ENCODE measurements at regions not wholly inside any gene's neighbourhood (a gene's known extent, or its start where the extent isn't known, plus 50 kb on each side); places are given as distances from the start of the nearest gene placed in this dataset.
"Not testable (repeated sequence)": the region's sequence is repeated elsewhere in the genome, so short reads cannot be mapped to it uniquely, and the experiment has no call there.

DNA sequence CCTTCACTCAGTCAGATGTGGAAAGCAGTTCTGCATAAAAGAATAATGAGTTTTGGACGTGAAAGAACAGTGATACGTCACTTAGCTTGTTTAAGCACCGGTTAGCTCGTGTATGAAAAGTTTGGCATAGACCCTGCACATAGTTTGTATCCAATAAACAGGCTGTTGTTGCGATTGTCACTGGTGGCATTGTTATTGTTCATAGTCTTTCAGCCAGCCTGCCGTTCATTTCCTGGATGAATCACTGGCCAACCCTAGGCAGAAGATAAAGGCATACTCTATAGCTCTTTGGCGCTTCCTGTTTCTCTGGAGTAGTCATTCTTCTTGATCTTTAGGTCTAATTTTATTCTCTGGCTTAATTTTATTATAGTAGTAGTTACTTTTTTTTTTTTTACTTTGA lies 57.8 kb upstream of the ANKRD30A start:
- no peaks in the 10 kb centered on the region for H3K4me1 ChIP-seq (ENCODE audit: insufficient read depth, poor library complexity, severe bottlenecking)
- no peak overlapping the region for H3K27ac ChIP-seq (ENCODE audit: poor library complexity, severe bottlenecking)
- H3K36me3 ChIP-seq (ENCODE audit: low read depth), result no peaks in the 10 kb centered on the region
- TF ChIP-seq, protein P1, sequence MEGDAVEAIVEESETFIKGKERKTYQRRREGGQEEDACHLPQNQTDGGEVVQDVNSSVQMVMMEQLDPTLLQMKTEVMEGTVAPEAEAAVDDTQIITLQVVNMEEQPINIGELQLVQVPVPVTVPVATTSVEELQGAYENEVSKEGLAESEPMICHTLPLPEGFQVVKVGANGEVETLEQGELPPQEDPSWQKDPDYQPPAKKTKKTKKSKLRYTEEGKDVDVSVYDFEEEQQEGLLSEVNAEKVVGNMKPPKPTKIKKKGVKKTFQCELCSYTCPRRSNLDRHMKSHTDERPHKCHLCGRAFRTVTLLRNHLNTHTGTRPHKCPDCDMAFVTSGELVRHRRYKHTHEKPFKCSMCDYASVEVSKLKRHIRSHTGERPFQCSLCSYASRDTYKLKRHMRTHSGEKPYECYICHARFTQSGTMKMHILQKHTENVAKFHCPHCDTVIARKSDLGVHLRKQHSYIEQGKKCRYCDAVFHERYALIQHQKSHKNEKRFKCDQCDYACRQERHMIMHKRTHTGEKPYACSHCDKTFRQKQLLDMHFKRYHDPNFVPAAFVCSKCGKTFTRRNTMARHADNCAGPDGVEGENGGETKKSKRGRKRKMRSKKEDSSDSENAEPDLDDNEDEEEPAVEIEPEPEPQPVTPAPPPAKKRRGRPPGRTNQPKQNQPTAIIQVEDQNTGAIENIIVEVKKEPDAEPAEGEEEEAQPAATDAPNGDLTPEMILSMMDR (IDR thresholded peaks at IDR 0.05; ENCODE audit: poor library complexity, severe bottlenecking), result no peak
- H3K4me3 ChIP-seq (ENCODE audit: severe bottlenecking), result no peak overlapping the region
- no peak for ATAC-seq (ENCODE audit: low read depth)
- no peaks in the 10 kb centered on the region for H3K9me3 ChIP-seq (ENCODE audit: severe bottlenecking)
- DNase-seq (ENCODE audit: low spot score), result no peak
- H3K27me3 ChIP-seq (ENCODE audit: insufficient read depth, poor library complexity, severe bottlenecking), result no peaks in the 10 kb centered on the region

DNA sequence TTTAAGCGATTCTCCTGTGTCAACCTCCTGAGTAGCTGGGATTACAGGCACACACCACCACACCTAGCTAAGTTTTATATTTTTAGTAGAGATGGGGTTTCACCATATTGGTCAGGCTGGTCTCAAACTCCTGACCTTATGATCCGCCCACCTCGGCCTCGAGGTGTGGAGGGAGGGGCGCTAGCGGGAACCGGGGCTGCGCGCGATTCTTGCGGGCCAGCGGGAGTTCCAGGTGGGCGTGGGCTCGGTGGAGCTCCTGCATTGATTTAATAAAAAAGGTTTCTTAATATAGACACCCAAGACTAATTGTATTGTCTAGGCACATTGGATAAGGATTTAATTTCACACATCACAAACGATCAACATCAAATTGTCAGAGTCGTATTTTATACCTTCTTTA lies 63.1 kb upstream of the ANKRD30A start:
- not testable (repeated sequence) for H3K27me3 ChIP-seq (ENCODE audit: insufficient read depth, poor library complexity, severe bottlenecking); H3K4me3 ChIP-seq (ENCODE audit: severe bottlenecking); H3K4me1 ChIP-seq (ENCODE audit: insufficient read depth, poor library complexity, severe bottlenecking); H3K9me3 ChIP-seq (ENCODE audit: severe bottlenecking); DNase-seq (ENCODE audit: low spot score); H3K27ac ChIP-seq (ENCODE audit: poor library complexity, severe bottlenecking); H3K36me3 ChIP-seq (ENCODE audit: low read depth); ATAC-seq (ENCODE audit: low read depth)

DNA sequence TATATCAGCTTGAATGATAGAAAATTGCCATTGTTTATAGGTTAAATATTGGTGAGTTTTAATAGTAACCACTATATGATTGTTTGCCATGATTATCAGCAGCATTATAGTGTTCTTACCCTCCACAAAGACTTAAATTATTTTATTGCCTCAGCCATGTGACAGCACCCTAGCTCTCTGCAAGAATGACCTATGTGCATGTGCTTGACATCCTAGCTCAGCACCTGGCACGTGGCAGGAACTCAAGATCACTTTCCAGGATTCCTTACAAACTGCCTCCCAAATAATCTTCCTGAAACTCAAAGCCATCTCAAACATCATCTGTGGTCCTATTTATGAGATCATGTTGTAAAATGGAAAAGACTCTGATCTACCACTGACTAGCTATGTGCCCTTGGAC lies 68.1 kb upstream of the ANKRD30A start:
- Histone ChIP-seq H3K36me3 (ENCODE audit: low read depth) (no peaks in the 10 kb centered on the region), H3K9me3 (ENCODE audit: severe bottlenecking) (no peaks in the 10 kb centered on the region), H3K27me3 (ENCODE audit: insufficient read depth, poor library complexity, severe bottlenecking) (no peaks in the 10 kb centered on the region), H3K4me1 (ENCODE audit: insufficient read depth, poor library complexity, severe bottlenecking) (no peaks in the 10 kb centered on the region), H3K4me3 (ENCODE audit: severe bottlenecking) (no peak overlapping the region), H3K27ac (ENCODE audit: poor library complexity, severe bottlenecking) (no peak overlapping the region)
- TF ChIP-seq, protein P1 (IDR thresholded peaks at IDR 0.05; ENCODE audit: poor library complexity, severe bottlenecking), result no peak
- DNase-seq (ENCODE audit: low spot score) (no peak), ATAC-seq (ENCODE audit: low read depth) (no peak)

DNA sequence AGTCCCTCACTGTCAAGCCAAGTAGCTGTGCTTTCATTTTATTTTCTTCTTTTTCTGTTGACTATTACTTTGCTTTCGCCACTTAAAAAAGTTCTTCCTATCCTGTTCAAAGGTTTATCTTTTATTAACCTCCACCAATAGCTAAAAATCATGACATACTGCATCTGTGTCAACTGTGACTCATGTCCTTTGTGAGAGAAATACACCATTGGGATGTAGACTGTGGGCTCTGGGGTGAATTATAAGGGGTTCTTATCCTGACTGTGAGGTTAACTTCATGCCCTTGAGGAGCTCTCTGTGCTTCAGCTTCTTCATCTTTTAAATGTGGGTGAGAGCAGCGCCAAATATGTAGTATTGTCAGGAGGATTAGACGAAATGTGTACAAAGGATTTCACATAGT lies 71.9 kb upstream of the ANKRD30A start:
- no peaks in the 10 kb centered on the region for H3K27me3 ChIP-seq (ENCODE audit: insufficient read depth, poor library complexity, severe bottlenecking)
- TF ChIP-seq, protein P1 (IDR thresholded peaks at IDR 0.05; ENCODE audit: poor library complexity, severe bottlenecking), result no peak
- no peak overlapping the region for H3K27ac ChIP-seq (ENCODE audit: poor library complexity, severe bottlenecking)
- H3K9me3 ChIP-seq (ENCODE audit: severe bottlenecking), result no peaks in the 10 kb centered on the region
- ATAC-seq (ENCODE audit: low read depth), result no peak
- no peaks in the 10 kb centered on the region for H3K4me1 ChIP-seq (ENCODE audit: insufficient read depth, poor library complexity, severe bottlenecking)
- H3K36me3 ChIP-seq (ENCODE audit: low read depth), result no peaks in the 10 kb centered on the region
- no peak overlapping the region for H3K4me3 ChIP-seq (ENCODE audit: severe bottlenecking)
- DNase-seq (ENCODE audit: low spot score), result no peak

DNA sequence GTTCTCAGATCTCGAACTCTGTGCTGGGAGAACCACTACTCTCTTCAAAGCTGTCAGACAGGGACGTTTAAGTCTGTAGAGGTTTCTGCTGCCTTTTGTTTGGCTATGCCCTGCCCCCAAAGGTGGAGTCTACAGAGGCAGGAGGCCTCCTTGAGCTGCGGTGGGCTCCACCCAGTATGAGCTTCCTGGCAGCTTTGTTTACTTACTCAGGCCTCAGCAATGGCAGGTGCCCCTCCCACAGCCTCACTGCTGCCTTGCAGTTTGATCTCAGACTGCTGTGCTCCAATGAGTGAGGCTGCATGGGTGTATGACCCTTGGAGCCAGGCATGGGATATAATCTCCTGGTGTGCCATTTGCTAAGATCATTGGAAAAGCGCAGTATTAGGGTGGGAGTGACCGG lies 75.4 kb upstream of the ANKRD30A start:
- H3K27me3 ChIP-seq (ENCODE audit: insufficient read depth, poor library complexity, severe bottlenecking); DNase-seq (ENCODE audit: low spot score); ATAC-seq (ENCODE audit: low read depth); H3K27ac ChIP-seq (ENCODE audit: poor library complexity, severe bottlenecking); H3K4me3 ChIP-seq (ENCODE audit: severe bottlenecking); H3K36me3 ChIP-seq (ENCODE audit: low read depth); H3K4me1 ChIP-seq (ENCODE audit: insufficient read depth, poor library complexity, severe bottlenecking); H3K9me3 ChIP-seq (ENCODE audit: severe bottlenecking): not testable (repeated sequence)

DNA sequence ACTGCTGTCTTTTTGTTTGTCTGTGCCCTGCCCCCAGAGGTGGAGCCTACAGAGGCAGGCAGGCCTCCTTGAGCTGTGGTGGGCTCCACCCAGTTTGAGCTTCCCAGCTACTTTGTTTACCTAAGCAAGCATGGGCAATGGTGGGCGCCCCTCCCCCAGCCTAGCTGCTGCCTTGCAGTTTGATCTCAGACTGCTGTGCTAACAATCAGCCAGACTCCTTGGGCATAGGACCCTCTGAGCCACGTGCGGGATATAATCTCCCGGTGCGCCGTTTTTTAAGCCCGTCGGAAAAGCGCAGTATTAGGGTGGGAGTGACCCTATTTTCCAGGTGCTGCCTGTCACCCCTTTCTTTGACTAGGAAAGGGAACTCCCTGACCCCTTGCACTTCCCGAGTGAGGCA lies 81.1 kb upstream of the ANKRD30A start:
- not testable (repeated sequence) for ATAC-seq (ENCODE audit: low read depth); H3K9me3 ChIP-seq (ENCODE audit: severe bottlenecking); H3K4me1 ChIP-seq (ENCODE audit: insufficient read depth, poor library complexity, severe bottlenecking); H3K27ac ChIP-seq (ENCODE audit: poor library complexity, severe bottlenecking); H3K27me3 ChIP-seq (ENCODE audit: insufficient read depth, poor library complexity, severe bottlenecking); DNase-seq (ENCODE audit: low spot score); H3K36me3 ChIP-seq (ENCODE audit: low read depth); H3K4me3 ChIP-seq (ENCODE audit: severe bottlenecking)
